ENCODE measurements at regions not wholly inside any gene's neighbourhood (a gene's known extent, or its start where the extent isn't known, plus 50 kb on each side); places are given as distances from the start of the nearest gene placed in this dataset.

GRCh38 chr10:24136070-24136469, 72.9 kb upstream of the KIAA1217 start:
- TF ChIP-seq SUZ12 (IDR thresholded peaks at IDR 0.05): no peak
- no peak for TF ChIP-seq FOXA1 (IDR thresholded peaks at IDR 0.05)
- TF ChIP-seq BHLHE40 (IDR thresholded peaks at IDR 0.05; ENCODE audit: borderline replicate concordance): no peak
- no peak for TF ChIP-seq ELF4 (IDR thresholded peaks at IDR 0.05)
- no peak for TF ChIP-seq CTBP1 (IDR thresholded peaks at IDR 0.05; ENCODE audit: borderline replicate concordance)
- TF ChIP-seq FOXM1 (IDR thresholded peaks at IDR 0.05; ENCODE audit: borderline replicate concordance): no peak
- no peak for TF ChIP-seq SP1 (IDR thresholded peaks at IDR 0.05)
- no peak for TF ChIP-seq PKNOX1 (IDR thresholded peaks at IDR 0.05)
- TF ChIP-seq FOXK2 (IDR thresholded peaks at IDR 0.05): no peak
- no peak for TF ChIP-seq L3MBTL2 (conservative IDR thresholded peaks at IDR 0.05)
- TF ChIP-seq NFRKB (IDR thresholded peaks at IDR 0.05): no peak
- no peak for TF ChIP-seq HDGF (IDR thresholded peaks at IDR 0.05; ENCODE audit: borderline replicate concordance)

Measured in HEK293T (cell line).